Pancreas (tissue), 10 donors: ENCODE measurements at regions not wholly inside any gene's neighbourhood (a gene's known extent, or its start where the extent isn't known, plus 50 kb on each side); places are given as distances from the start of the nearest gene placed in this dataset.
"Not testable (repeated sequence)": the region's sequence is repeated elsewhere in the genome, so short reads cannot be mapped to it uniquely, and the experiment has no call there.

Source experiments
- ATAC-seq, 4 donors: fragments of 200-7000 bp; cut with Tn5 transposase; one replicate each; pipeline versions ENCODE4 v1.8.0 to v1.9.1; 2020; ENCODE audit warnings: mild to moderate bottlenecking in 4 of 4, moderate library complexity in 4 of 4
- DNase-seq, 6 donors: peaks; one replicate each; pipeline ENCODE4 v3.0.0-alpha.2; 2020
- FAIRE-seq: peaks from 2 replicates; lab custom pipeline; 2012; peaks lifted over from hg19 to GRCh38; lab: Jason Lieb, UNC
- H3K27ac ChIP-seq, 4 donors: fragments of 200-600 bp; sonication (generic); 1 replicate in 3 of 4; 2 replicates in 1 of 4; pipeline versions ENCODE4 v1.5.0 to v1.8.0; 2020
- H3K27me3 ChIP-seq, 4 donors: fragments of 200-600 bp; one replicate each; pipeline ENCODE4 v1.8.0; 2021
- H3K36me3 ChIP-seq, 3 donors: fragments of 200-600 bp; sonication (generic) in 1 of 3; one replicate each; pipeline versions ENCODE4 v1.5.0 to v1.8.0; 2020 to 2021
- H3K4me1 ChIP-seq, 3 donors: fragments of 200-600 bp; one replicate each; pipeline ENCODE4 v1.8.0; 2021
- H3K4me3 ChIP-seq, 4 donors: fragments of 200-600 bp; sonication (generic) in 2 of 4; one replicate each; pipeline versions ENCODE4 v1.5.0 to v1.8.0; 2020 to 2021
- H3K9me3 ChIP-seq, 4 donors: fragments of 200-600 bp; one replicate each; pipeline ENCODE4 v1.8.0; 2021
- CTCF ChIP-seq, 4 donors: fragments of 200-600 bp; sonication (generic) in 3 of 4; IDR thresholded peaks; one replicate each; pipeline versions ENCODE4 v1.5.0 to v1.8.0; 2021; ENCODE audit warnings: antibody characterized with exemption in 4 of 4
- WGBS, 2 donors: extraction: QIAGEN DNeasy Blood & Tissue Kit; methylation state at CpG; one replicate each; pipeline ENCODE4 v1.1.7; 2013; 5-methylcytosine and 5-hydroxymethylcytosine counted together
- intact Hi-C, 3 donors: fragments of 100-400 bp; cut with DNase I; formaldehyde crosslinking; loops; one replicate each; pipeline versions ENCODE4 v1.11.1 to v1.14.2; 2022
- donor health status: healthy with polysubstance abuse.
- donor health status: DM: no; HTN: no; CAD: no; lungs with moderate emphysema.
- donor health status: DM: no; HTN: no; CAD: no.
- donor health status: control.
- donor health status: control.
- donor health status: Bipolar disorder and iron deficiency.
- donor health status: DM: yes; HTN: yes; CAD: no.
- donor health status: DM: no; HTN: no; CAD: no.
- donor health status: DM: no; HTN: no; CAD: no.
- donor health status: DM: yes; HTN: yes; CAD: no.

GRCh38 chr13:73522937-73523336 lies 464.1 kb downstream of the KLF5 start:
- intact Hi-C loops: no loop called here
- no peak for TF ChIP-seq CTCF (IDR thresholded peaks at IDR 0.05)
- WGBS, 2 donors: 89 to 94% methylated on average over 10 of the region's 10 CpGs
- H3K9me3 ChIP-seq: no peaks in the 10 kb centered on the region
- ATAC-seq (no peak), DNase-seq (no peak), FAIRE-seq (no peak)
- H3K27ac ChIP-seq: no peak overlapping the region
- H3K4me1 ChIP-seq: no peaks in the 10 kb centered on the region
- H3K36me3 ChIP-seq: no peaks in the 10 kb centered on the region
- H3K4me3 ChIP-seq: no peak overlapping the region
- no peaks in the 10 kb centered on the region for H3K27me3 ChIP-seq

GRCh38 chr13:73521985-73522524 lies 463.2 kb downstream of the KLF5 start:
- ATAC-seq: no peak

GRCh38 chr13:73521290-73521624 lies 462.5 kb downstream of the KLF5 start:
- H3K4me3 ChIP-seq: no peak overlapping the region
- intact Hi-C loops: no loop called here
- no peak overlapping the region for H3K27ac ChIP-seq
- TF ChIP-seq CTCF (IDR thresholded peaks at IDR 0.05): no peak
- H3K9me3 ChIP-seq: no peaks in the 10 kb centered on the region
- no peaks in the 10 kb centered on the region for H3K36me3 ChIP-seq
- DNase-seq: no peak
- FAIRE-seq: no peak
- WGBS, 2 donors: 59 to 63% methylated on average over 2 of the region's 2 CpGs
- no peaks in the 10 kb centered on the region for H3K4me1 ChIP-seq
- H3K27me3 ChIP-seq: no peaks in the 10 kb centered on the region
- ATAC-seq: peak in 2 of 4 donors; percentile 46 to 54

More at GRCh38 chr13:73521985-73522524, 463.2 kb downstream of the KLF5 start:
- Histone ChIP-seq H3K4me3 (no peak overlapping the region), H3K27me3 (no peaks in the 10 kb centered on the region), H3K4me1 (no peaks in the 10 kb centered on the region), H3K36me3 (no peaks in the 10 kb centered on the region), H3K27ac (no peak overlapping the region), H3K9me3 (no peaks in the 10 kb centered on the region)
- 72 to 76% methylated on average over 4 of the region's 4 CpGs for WGBS, 2 donors
- no peak for TF ChIP-seq CTCF (IDR thresholded peaks at IDR 0.05)
- intact Hi-C loops: no loop called here
- FAIRE-seq: no peak
- no peak for DNase-seq

GRCh38 chr13:73520566-73521289 lies 461.9 kb downstream of the KLF5 start:
- ATAC-seq (no peak), DNase-seq (no peak), FAIRE-seq (no peak)
- no peak for TF ChIP-seq CTCF (IDR thresholded peaks at IDR 0.05)
- intact Hi-C loops: no loop called here
- H3K4me3 ChIP-seq: no peak overlapping the region
- H3K4me1 ChIP-seq: no peaks in the 10 kb centered on the region
- WGBS, 2 donors: 72 to 85% methylated on average over 8 of the region's 8 CpGs
- no peak overlapping the region for H3K27ac ChIP-seq
- no peaks in the 10 kb centered on the region for H3K36me3 ChIP-seq
- H3K9me3 ChIP-seq: no peaks in the 10 kb centered on the region
- H3K27me3 ChIP-seq: no peaks in the 10 kb centered on the region

GRCh38 chr13:73520135-73520534 lies 461.3 kb downstream of the KLF5 start:
- H3K36me3 ChIP-seq, intact Hi-C loops, FAIRE-seq, H3K9me3 ChIP-seq, ATAC-seq, H3K4me3 ChIP-seq, DNase-seq, H3K27ac ChIP-seq, H3K27me3 ChIP-seq, H3K4me1 ChIP-seq: not testable (repeated sequence)
- 73 to 78% methylated on average over 2 of the region's 2 CpGs for WGBS, 2 donors
